Panc1 (cell line): ENCODE measurements at regions not wholly inside any gene's neighbourhood (a gene's known extent, or its start where the extent isn't known, plus 50 kb on each side); places are given as distances from the start of the nearest gene placed in this dataset.

Source experiments
- ATAC-seq: fragments of 200-7000 bp; cut with Tn5 transposase; 2 replicates; pipeline ENCODE4 v1.9.1; 2020; ENCODE audit warnings: mild to moderate bottlenecking, moderate library complexity
- BruUV-seq: library from RNA; stranded (reverse); fragments of 400-500 nt; replicated peaks from 2 replicates; lab custom pipeline; 2021; lab: Mats Ljungman, UMichigan
- CTCF ChIA-PET: fragments of 300-600 bp; sonication (Branson Sonifier 250); formaldehyde crosslinking; loops from one replicate; lab custom pipeline; 2022; ENCODE audit warnings: antibody characterized with exemption; lab: Charles Lee
- POLR2A ChIA-PET: fragments of 300-600 bp; sonication (Branson Sonifier 250); formaldehyde crosslinking; loops from one replicate; lab custom pipeline; 2022; ENCODE audit warnings: antibody characterized with exemption; lab: Charles Lee
- DNase-seq: peaks from one replicate; pipeline ENCODE4 v3.0.0-alpha.2; 2010; ENCODE audit warnings: low read depth, low spot score
- H3K27ac ChIP-seq: 2 replicates; pipeline ENCODE4 v1.5.1; 2011; ENCODE audit warnings: mild to moderate bottlenecking, low read length, inconsistent platforms
- H3K27me3 ChIP-seq: fragments of 200-500 bp; sonication (Bioruptor generic); 2 replicates; pipeline ENCODE4 v1.6.0; 2014; ENCODE audit warnings: low read length, inconsistent platforms; ENCODE audit not compliant: control insufficient read depth, insufficient read depth
- H3K36me3 ChIP-seq: fragments of 200-500 bp; sonication (Bioruptor generic); 2 replicates; pipeline ENCODE4 v1.5.1; 2014; ENCODE audit warnings: inconsistent platforms, mild to moderate bottlenecking, low read length, moderate library complexity; ENCODE audit not compliant: control insufficient read depth, insufficient read depth
- H3K4me1 ChIP-seq: 2 replicates; pipeline ENCODE4 v1.5.1; 2011; ENCODE audit warnings: inconsistent platforms, mild to moderate bottlenecking, low read length, moderate library complexity; ENCODE audit not compliant: control insufficient read depth, insufficient read depth
- H3K4me3 ChIP-seq, 2 experiments: 2 replicates each; pipeline ENCODE4 v1.5.1; 2011 to 2012; ENCODE audit warnings: low read depth in 2 of 2, low read length in 2 of 2, mild to moderate bottlenecking in 2 of 2, inconsistent platforms in 1 of 2, moderate library complexity in 1 of 2
- H3K9me3 ChIP-seq: fragments of 200-500 bp; sonication (Bioruptor generic); 2 replicates; pipeline ENCODE4 v1.5.1; 2014; ENCODE audit warnings: low read depth, mild to moderate bottlenecking, inconsistent platforms, low read length, moderate library complexity; ENCODE audit not compliant: control insufficient read depth, insufficient read depth
- CTCF ChIP-seq: fragments of 450-650 bp; IDR thresholded peaks from 2 replicates; pipeline ENCODE4 v1.5.1; 2017; ENCODE audit warnings: mild to moderate bottlenecking
- POLR2AphosphoS5 ChIP-seq: IDR thresholded peaks from 2 replicates; pipeline ENCODE4 v1.6.1; 2012; ENCODE audit warnings: mild to moderate bottlenecking, low read depth, low read length, moderate library complexity
- SIN3A ChIP-seq: IDR thresholded peaks from 2 replicates; pipeline ENCODE4 v1.6.1; 2012; ENCODE audit warnings: low read depth, mild to moderate bottlenecking, low read length, moderate library complexity, borderline replicate concordance; ENCODE audit not compliant: insufficient read depth
- TCF7L2 ChIP-seq: IDR thresholded peaks from 2 replicates; pipeline ENCODE4 v1.6.1; 2011; ENCODE audit warnings: mild to moderate bottlenecking, low read depth, low read length, inconsistent platforms
- in situ Hi-C: cut with HindIII; loops from 2 replicates; pipeline ENCODE4 v1.10.0; 2016; ENCODE audit warnings: low sequenced_read_pairs, low pct_unique_long_range_greater_than_20kb
- intact Hi-C: fragments of 100-400 bp; cut with micrococcal nuclease; formaldehyde crosslinking; loops from one replicate; pipeline ENCODE4 v1.10.0; 2022; ENCODE audit not compliant: unreplicated experiment
- TF ChIP-seq, protein P1 (sequence below), 2 experiments: IDR thresholded peaks; 2 replicates each; pipeline ENCODE4 v1.6.1; 2011 to 2012; ENCODE audit warnings: low read depth in 2 of 2, control low read depth in 1 of 2, low read length in 1 of 2, mild to moderate bottlenecking in 1 of 2, moderate library complexity in 1 of 2; ENCODE audit not compliant: insufficient read depth in 1 of 2

DNA sequence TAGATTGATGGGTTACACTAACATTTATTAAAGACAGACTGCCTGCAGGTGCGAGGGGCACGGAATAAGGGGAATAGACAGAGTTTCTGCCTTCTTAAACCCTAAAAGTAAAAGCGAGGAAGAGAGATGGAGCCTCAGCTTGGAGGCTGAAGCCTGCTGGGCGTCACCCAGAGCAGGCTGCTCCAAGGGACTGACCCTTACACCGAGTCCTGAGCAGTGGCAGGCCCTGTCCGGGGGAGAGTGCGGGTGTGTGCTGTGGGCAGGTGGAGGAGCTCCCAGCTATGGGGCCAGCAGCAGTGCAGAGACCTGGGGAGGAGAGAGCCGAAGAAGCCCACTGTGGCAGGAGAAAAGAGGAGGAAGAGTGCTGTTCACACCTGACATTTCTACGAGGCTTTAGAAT is 86.4 kb downstream of the SOX1 start:
- Histone ChIP-seq H3K36me3 (no peaks in the 10 kb centered on the region), H3K4me3 (no peak overlapping the region), H3K27me3 (no peaks in the 10 kb centered on the region), H3K9me3 (no peaks in the 10 kb centered on the region), H3K27ac (no peak overlapping the region), H3K4me1 (no peaks in the 10 kb centered on the region)
- intact Hi-C loops (no loop called here), in situ Hi-C loops (no loop called here)
- BruUV-seq = no TSS peak
- TF ChIP-seq CTCF = no peak
- no peak for TF ChIP-seq SIN3A
- TF ChIP-seq POLR2AphosphoS5 = no peak
- no peak for TF ChIP-seq TCF7L2
- TF ChIP-seq, protein P1, sequence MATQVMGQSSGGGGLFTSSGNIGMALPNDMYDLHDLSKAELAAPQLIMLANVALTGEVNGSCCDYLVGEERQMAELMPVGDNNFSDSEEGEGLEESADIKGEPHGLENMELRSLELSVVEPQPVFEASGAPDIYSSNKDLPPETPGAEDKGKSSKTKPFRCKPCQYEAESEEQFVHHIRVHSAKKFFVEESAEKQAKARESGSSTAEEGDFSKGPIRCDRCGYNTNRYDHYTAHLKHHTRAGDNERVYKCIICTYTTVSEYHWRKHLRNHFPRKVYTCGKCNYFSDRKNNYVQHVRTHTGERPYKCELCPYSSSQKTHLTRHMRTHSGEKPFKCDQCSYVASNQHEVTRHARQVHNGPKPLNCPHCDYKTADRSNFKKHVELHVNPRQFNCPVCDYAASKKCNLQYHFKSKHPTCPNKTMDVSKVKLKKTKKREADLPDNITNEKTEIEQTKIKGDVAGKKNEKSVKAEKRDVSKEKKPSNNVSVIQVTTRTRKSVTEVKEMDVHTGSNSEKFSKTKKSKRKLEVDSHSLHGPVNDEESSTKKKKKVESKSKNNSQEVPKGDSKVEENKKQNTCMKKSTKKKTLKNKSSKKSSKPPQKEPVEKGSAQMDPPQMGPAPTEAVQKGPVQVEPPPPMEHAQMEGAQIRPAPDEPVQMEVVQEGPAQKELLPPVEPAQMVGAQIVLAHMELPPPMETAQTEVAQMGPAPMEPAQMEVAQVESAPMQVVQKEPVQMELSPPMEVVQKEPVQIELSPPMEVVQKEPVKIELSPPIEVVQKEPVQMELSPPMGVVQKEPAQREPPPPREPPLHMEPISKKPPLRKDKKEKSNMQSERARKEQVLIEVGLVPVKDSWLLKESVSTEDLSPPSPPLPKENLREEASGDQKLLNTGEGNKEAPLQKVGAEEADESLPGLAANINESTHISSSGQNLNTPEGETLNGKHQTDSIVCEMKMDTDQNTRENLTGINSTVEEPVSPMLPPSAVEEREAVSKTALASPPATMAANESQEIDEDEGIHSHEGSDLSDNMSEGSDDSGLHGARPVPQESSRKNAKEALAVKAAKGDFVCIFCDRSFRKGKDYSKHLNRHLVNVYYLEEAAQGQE (IDR thresholded peaks at IDR 0.05; ENCODE audit: insufficient read depth in 1 of 2, low read depth in 2 of 2, low read length in 1 of 2) = no peak
- ATAC-seq (no peak), DNase-seq (no peak)
- CTCF ChIA-PET = no interaction called here
- POLR2A ChIA-PET = no interaction called here

DNA sequence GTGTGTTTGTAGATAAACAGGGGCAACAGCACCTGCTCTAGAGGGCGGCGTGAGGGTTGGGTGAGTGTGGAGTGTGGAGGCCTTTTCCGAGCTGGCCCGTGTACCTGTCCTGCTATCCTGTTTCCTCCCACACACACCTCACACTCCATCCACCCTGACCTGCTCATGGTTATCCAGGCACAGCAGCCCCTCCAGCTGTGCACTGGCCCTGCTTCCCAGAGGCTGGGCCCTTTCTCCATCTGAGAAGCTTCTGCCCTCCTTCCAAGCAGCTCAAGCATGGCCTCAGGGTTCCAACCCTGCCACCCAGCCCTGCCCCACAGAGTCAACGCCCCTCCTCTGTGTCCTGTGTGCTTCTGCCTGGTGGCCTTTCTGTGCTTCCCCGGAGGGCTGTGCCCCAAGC is 86.9 kb downstream of the SOX1 start:
- H3K27ac ChIP-seq = no peak overlapping the region
- H3K27me3 ChIP-seq = no peaks in the 10 kb centered on the region
- no peaks in the 10 kb centered on the region for H3K4me1 ChIP-seq
- BruUV-seq = no TSS peak
- H3K9me3 ChIP-seq = no peaks in the 10 kb centered on the region
- CTCF ChIA-PET = no interaction called here
- no peaks in the 10 kb centered on the region for H3K36me3 ChIP-seq
- no peak overlapping the region for H3K4me3 ChIP-seq
- DNase-seq (no peak), ATAC-seq (no peak)
- in situ Hi-C loops = no loop called here
- POLR2A ChIA-PET = no interaction called here
- intact Hi-C loops = no loop called here
- TF ChIP-seq TCF7L2 (no peak), POLR2AphosphoS5 (no peak), SIN3A (no peak)
- TF ChIP-seq, protein P1 (IDR thresholded peaks at IDR 0.05; ENCODE audit: insufficient read depth in 1 of 2, low read depth in 2 of 2, low read length in 1 of 2) = no peak
